Stimulated activated CD8-positive, alpha-beta memory T cell treated with anti-CD3 and anti-CD28 coated beads, Interleukin-15, amount 100 ng/mL, for 48 hours (primary cell): ENCODE measurements at regions not wholly inside any gene's neighbourhood (a gene's known extent, or its start where the extent isn't known, plus 50 kb on each side); places are given as distances from the start of the nearest gene placed in this dataset.
"Not testable (repeated sequence)": the region's sequence is repeated elsewhere in the genome, so short reads cannot be mapped to it uniquely, and the experiment has no call there.

Experiments used
- DNase-seq, 2 donors: peaks; one replicate each; pipeline ENCODE4 v3.0.0-alpha.2; 2020; ENCODE audit warnings: low read depth in 2 of 2

DNA sequence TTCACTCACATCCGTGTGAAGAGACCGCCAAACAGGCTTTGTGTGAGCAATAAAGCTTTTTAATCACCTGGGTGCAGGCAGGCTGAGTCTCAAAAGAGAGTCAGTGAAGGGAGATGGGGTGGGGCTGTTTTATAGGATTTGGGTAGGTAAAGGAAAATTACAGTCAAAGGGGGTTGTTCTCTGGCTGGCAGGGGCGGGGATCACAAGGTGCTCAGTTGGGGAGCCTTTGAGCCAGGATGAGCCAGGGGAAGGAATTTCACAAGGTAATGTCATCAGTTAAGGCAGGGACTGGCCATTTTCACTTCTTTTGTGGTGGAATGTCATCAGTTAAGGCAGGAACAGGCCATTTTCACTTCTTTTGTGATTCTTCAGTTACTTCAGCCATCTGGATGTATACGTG, 210.3 kb upstream of the ELL2 start:
- not testable (repeated sequence) for DNase-seq

DNA sequence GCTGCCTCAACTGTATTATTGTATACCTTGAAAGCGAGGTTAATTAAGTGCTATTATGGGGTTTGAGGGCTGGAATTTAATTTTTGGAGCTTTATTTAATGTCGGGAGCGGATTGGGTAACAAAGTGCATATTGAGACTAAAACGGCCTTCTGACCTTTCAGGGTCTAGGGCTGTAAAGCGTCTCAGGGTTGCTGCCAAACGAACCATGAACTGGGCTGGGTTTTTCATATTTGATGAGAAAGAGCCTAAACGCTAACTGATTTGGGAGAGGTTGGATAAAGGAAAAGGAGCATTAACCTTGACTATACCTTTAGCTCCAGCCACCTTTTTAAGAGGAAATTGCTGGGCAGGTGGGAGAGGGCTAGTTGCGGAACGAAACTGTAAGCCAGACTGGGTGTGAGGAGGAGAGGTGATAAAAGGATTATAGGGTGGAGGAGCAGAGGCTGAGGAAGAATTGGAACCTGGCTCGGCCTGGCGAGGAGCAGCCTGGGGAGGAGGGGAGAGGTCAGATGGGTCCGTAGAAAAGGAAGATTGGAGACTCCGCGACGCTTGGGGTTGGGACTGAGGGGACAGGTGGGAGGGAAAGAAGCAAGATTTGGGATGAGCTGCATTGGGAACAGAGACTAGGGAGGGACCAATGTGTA, 209.0 kb upstream of the ELL2 start:
- not testable (repeated sequence) for DNase-seq

DNA sequence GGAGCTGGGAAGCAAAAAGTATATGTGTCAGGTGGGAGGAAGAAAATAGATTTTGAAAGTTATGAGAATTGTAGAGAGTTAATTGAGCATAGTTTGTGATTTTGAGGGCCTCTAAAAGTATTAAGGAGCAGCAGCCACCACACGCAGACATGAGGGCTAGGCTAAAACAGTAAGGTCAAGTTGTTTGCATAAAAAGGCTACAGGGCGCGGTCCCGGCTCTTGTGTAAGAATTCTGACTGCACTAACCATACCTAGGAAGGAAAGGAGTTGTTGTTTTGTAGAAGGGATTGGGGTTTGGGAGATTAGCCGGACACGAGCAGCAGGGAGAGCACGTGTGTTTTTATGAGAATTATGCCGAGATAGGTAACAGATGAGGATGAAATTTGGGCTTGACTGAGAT, 207.2 kb upstream of the ELL2 start:
- not testable (repeated sequence) for DNase-seq

DNA sequence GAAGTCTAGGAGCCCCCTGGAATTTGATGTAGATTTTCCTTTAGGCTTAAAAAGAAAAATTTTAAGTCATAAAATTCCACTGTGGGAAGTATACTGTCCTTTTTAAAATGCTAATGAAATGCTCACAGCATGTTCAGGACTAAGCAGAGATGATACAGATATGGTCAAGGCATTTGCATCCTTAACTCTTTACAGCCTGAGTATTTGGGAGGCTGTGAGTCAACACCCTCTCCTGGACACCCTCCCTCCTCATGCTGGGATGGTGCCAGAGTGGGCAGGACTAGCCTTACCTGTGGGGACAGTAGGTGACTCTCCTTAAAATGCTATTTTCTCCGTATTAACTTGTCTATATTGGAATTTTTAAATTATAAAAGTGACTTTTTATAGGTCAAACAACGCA, 197.4 kb upstream of the ELL2 start:
- no peak for DNase-seq

- DNase-seq: no peak
These were observed 196.2 kb upstream of the ELL2 start for GRCh38 chr5:96157841-96158291.

DNA sequence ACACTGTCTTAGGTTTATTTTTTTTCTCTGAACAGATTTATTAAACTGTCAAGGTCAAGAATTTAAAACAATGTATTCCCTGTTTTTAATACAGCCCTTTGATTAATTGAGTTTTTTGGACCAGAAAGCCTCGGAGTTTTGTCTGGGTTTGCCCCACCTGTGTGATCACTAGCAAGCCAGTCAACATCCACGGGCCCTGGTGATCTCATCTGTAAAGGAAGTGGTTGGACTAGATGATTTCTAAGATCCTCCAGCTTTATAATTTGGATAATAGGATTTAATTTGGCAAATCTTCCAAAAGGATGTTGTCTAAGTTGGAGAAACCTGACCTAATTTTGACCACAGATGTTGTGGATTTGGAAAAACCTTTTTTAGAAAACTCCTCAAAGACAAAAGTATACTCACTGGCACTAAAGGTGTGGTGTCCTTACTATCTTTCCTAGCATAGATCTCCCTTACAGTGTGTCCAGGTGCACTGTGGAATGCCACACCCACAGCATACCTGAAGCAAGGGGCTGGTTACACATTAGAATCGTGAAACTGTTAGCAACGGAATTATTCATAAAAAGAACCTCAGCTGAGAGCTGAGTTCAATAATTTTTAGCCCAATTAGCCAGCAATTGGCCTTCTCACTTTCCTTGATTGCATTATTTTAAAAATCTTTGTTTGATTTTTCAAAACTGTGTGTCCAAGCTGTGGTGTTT, 195.6 kb upstream of the ELL2 start:
- DNase-seq: no peak

- DNase-seq: no peak
These were observed 193.5 kb upstream of the ELL2 start for GRCh38 chr5:96155147-96155546.

DNA sequence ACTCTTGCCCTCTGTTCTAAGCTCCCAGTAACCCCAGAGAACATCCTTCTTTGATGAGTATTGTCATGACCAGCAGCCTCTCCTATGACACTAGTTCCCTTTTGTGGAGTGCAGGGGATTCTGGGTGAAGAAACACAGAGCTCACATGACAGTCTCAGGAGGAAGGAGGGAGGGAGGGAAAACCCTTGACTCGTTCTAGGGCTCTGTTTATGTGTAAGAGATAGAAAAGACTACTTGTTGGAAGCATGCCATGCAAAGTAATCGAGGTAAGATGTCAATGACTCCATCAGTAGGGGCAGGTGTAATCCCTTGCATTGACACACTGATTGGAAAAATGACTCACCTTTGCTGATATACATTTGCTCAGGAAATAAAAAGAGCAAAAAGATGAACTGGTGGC, 190.2 kb upstream of the ELL2 start:
- no peak for DNase-seq

GRCh38 chr5:96150007-96150406, 188.4 kb upstream of the ELL2 start:
- DNase-seq: no peak

DNA sequence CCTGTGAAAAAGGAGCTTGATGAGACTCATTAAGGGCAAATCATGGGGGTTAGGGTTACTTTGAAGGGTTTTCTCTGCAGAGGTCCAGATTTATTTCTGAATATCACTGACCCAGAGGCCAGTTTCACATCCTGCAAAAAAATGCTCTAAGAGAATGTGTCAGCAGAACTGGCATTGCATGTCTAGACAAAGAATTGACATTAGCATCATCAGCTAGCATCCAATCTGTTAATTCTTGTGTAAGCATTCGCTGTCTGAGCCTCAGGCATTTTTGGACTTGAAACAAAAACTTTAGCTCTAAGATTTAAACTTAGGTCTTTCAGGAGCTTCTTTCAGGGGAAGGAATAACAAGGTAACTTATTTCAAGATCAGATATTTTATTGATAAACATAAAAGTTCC, 187.9 kb upstream of the ELL2 start:
- no peak for DNase-seq

DNA sequence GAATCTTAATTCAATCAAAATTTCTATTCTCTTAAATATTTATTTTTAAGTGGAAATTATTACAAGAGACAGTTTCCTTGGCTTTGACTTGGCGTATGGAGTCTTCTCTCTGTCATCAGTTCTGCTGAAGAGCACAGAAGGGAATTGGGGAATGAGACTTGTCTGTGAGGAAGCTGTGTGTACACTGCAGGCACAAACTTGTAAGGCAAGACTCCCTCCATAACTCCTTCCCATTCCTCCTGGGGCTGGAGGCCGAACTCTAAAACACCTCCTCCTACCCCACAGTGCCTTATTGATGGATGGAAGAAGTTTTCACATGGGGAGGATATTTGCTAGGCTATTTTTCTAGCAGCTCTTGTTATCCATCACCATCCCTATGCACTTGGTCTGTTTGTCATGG, 187.4 kb upstream of the ELL2 start:
- no peak for DNase-seq

DNA sequence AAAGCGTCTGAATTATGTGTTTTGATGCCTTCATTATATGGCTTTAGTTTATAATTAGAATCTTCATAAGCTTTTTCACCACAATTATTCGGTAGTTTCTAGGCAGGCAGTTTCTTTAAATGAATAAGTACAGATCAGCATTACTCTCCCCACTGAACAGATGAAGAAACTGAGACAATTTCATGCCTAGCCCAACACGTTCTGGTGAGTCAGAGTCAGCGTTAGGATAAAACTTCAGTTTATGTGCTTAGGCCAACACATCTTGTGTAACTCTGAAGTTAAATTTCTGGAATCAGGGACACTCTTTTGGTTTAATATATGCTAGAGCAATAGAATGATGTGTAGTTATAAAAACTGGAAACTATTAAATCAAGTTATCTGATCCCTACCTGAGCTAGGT, 186.7 kb upstream of the ELL2 start:
- no peak for DNase-seq

GRCh38 chr5:96147866-96148265, 186.2 kb upstream of the ELL2 start:
- DNase-seq: no peak

GRCh38 chr5:96146675-96147074, 185.0 kb upstream of the ELL2 start:
- no peak for DNase-seq

DNA sequence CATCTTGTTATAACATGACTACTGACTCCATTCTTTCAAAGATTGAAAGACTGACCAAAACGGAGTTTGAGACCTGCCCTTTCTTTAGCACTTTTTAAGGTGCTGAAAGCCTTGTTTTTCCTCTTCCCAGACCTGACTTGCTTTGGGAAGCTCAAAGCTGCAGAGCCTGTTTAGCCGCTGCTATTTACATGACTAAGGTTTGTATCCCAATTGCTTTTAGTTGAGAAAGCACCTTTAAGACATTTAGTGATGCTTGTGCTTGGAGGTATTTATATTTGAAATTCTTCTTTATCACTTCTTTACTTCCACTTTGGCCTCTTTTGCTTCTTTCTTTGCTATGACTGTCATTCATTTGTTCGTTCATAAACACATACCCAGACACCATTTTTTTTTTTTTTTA, 182.6 kb upstream of the ELL2 start:
- no peak for DNase-seq

GRCh38 chr5:96143450-96143849, 181.8 kb upstream of the ELL2 start:
- DNase-seq: no peak

DNA sequence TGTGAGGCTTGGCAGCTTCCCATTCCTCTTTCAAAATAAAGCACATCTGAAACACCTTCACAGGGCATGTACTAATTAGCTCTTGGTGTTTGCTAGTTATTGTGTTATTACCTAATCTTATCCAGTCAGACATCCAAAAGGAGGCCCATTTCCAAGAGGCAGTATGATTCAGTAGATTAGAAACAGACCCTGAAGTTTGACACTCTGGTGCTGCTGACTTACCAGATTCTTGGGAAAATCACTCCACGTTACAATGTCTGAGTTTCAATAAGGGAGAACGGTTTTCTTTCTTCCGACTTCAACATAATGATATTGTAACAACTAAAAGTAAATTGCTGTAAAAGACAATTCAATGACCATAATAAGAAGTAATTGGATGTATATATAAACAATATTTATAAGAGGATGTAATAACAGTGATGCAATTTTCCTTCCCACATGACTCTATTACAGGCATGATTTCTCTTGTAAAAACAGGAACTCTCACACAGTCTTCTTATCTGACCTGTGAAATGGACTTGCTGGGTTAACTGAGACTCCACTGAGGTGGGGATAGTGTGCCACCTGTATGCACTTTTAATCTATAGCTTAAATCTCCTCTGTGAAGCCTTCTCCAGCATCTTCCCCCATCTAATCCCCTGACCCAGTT, 181.3 kb upstream of the ELL2 start:
- DNase-seq: no peak

DNA sequence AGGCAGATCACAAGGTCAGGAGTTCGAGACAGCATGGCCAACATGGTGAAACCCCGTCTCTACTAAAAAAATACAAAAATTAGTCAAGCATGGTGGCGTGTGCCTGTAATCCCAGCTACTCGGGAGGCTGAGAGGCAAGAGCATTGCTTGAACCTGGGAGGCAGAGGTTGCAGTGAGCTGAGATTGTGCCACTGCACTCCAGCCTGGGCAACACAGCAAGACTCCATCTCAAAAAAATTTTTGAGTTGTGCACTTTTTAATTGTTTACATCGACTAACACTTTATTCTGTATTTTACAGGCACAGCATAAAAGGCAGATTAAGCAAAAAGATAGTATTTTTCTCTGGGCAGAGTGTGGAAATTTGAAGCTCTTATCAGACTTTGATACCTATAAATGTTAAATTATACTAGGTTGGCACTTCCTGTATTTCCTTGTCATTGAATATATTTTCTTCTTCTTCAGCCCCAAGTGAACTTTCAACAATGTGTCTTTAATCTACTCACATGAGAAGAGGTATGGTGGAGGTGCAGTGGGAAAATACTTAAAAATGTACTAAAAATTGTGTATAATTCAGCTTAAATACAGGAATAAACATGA, 180.6 kb upstream of the ELL2 start:
- no peak for DNase-seq

DNA sequence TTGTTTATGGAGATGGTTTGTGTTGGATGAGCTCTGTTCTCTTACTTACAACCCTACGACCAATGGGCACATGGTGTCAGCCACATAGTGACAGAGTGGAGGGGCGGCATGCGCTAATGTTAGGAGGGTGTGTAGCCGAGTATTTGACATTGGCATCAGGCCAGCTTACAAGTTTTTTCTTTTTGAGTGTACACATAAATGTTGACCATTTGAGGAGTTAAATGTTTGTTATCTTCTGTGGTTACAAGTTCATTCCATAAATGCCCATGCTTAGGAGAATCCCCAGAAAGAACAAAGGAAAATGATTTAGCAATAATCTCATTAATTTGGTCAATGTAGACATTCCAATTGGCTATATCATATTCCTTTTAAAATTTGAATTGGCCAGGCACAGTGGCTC, 180.1 kb upstream of the ELL2 start:
- no peak for DNase-seq

DNA sequence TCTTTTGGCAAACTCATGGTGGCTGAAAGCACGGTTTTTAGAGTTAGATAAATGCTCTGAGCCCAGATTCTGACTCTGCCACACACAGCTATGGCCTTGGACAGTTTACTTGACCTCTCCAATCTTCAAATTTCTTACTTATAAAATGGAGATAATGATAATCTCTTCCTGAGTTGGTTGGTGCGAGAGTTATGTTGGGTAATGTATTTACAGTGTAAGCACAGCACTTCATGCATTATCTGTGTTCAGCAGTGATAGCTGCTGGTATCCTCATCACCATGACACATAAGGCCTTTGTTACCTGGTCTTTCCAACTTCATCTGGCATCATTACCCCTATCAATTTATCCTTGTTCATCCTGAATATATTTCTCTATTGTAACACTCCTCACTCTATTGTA, 178.8 kb upstream of the ELL2 start:
- DNase-seq: no peak

DNA sequence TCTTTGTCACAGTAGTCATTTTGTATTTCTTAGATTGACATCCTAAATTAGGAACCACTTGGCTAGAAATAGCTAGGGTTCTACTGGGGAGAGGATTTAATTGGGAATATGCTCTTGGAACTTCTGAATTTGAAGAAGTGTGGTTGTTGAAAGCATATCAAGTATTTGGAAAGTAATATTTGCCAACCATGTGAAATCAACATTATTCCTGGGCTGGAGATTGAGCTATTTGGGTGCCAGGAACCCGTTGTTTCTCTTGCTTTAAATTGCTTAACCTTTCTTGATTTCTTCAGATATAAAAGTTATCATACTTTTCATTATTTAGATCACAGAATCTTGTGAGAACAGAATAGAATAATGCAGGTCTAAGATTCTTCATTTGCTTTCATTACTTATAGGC, 178.4 kb upstream of the ELL2 start:
- DNase-seq: no peak

GRCh38 chr5:96134886-96135285, 173.2 kb upstream of the ELL2 start:
- DNase-seq: no peak
